ENCODE measurements at regions not wholly inside any gene's neighbourhood (a gene's known extent, or its start where the extent isn't known, plus 50 kb on each side); places are given as distances from the start of the nearest gene placed in this dataset.

- TF ChIP-seq GATA3 (IDR thresholded peaks at IDR 0.05; ENCODE audit: low read depth, low read length) = no peak
- TF ChIP-seq GATA2 (IDR thresholded peaks at IDR 0.05; ENCODE audit: low read depth, low read length) = no peak
Measured at GRCh38 chr12:5178571-5178970, 134.9 kb downstream of the KCNA5 start.

GRCh38 chr12:5180496-5180895, 136.8 kb downstream of the KCNA5 start:
- TF ChIP-seq GATA2 (IDR thresholded peaks at IDR 0.05; ENCODE audit: low read depth, low read length) = no peak
- TF ChIP-seq GATA3 (IDR thresholded peaks at IDR 0.05; ENCODE audit: low read depth, low read length) = no peak

GRCh38 chr12:5184186-5184585, 140.5 kb downstream of the KCNA5 start:
- TF ChIP-seq GATA2 (IDR thresholded peaks at IDR 0.05; ENCODE audit: low read depth, low read length) (no peak), GATA3 (IDR thresholded peaks at IDR 0.05; ENCODE audit: low read depth, low read length) (no peak)

- TF ChIP-seq GATA2 (IDR thresholded peaks at IDR 0.05; ENCODE audit: low read depth, low read length) (no peak), GATA3 (IDR thresholded peaks at IDR 0.05; ENCODE audit: low read depth, low read length) (no peak)
Measured at GRCh38 chr12:5185435-5186069, 141.9 kb downstream of the KCNA5 start.

GRCh38 chr12:5186715-5187114, 143.0 kb downstream of the KCNA5 start:
- TF ChIP-seq GATA2 (IDR thresholded peaks at IDR 0.05; ENCODE audit: low read depth, low read length) (no peak), GATA3 (IDR thresholded peaks at IDR 0.05; ENCODE audit: low read depth, low read length) (no peak)

- TF ChIP-seq GATA2 (IDR thresholded peaks at IDR 0.05; ENCODE audit: low read depth, low read length) (no peak), GATA3 (IDR thresholded peaks at IDR 0.05; ENCODE audit: low read depth, low read length) (no peak)
Measured at GRCh38 chr12:5187136-5187535, 143.5 kb downstream of the KCNA5 start.

- no peak for TF ChIP-seq GATA3 (IDR thresholded peaks at IDR 0.05; ENCODE audit: low read depth, low read length)
- TF ChIP-seq GATA2 (IDR thresholded peaks at IDR 0.05; ENCODE audit: low read depth, low read length) = no peak
Measured at GRCh38 chr12:5188472-5188871, 144.8 kb downstream of the KCNA5 start.

- TF ChIP-seq GATA2 (IDR thresholded peaks at IDR 0.05; ENCODE audit: low read depth, low read length) = no peak
- no peak for TF ChIP-seq GATA3 (IDR thresholded peaks at IDR 0.05; ENCODE audit: low read depth, low read length)
Measured at GRCh38 chr12:5189173-5189572, 145.5 kb downstream of the KCNA5 start.

- TF ChIP-seq GATA2 (IDR thresholded peaks at IDR 0.05; ENCODE audit: low read depth, low read length) = no peak
- TF ChIP-seq GATA3 (IDR thresholded peaks at IDR 0.05; ENCODE audit: low read depth, low read length) = no peak
Measured at GRCh38 chr12:5191803-5192538, 148.3 kb downstream of the KCNA5 start.

- TF ChIP-seq GATA2 (IDR thresholded peaks at IDR 0.05; ENCODE audit: low read depth, low read length) = no peak
- no peak for TF ChIP-seq GATA3 (IDR thresholded peaks at IDR 0.05; ENCODE audit: low read depth, low read length)
Measured at GRCh38 chr12:5192726-5193125, 149.0 kb downstream of the KCNA5 start.

- no peak for TF ChIP-seq GATA3 (IDR thresholded peaks at IDR 0.05; ENCODE audit: low read depth, low read length)
- no peak for TF ChIP-seq GATA2 (IDR thresholded peaks at IDR 0.05; ENCODE audit: low read depth, low read length)
Measured at GRCh38 chr12:5194306-5194705, 150.6 kb downstream of the KCNA5 start.

- no peak for TF ChIP-seq GATA2 (IDR thresholded peaks at IDR 0.05; ENCODE audit: low read depth, low read length)
- no peak for TF ChIP-seq GATA3 (IDR thresholded peaks at IDR 0.05; ENCODE audit: low read depth, low read length)
Measured at GRCh38 chr12:5195244-5195643, 151.6 kb downstream of the KCNA5 start.

GRCh38 chr12:5195691-5196090, 152.0 kb downstream of the KCNA5 start:
- TF ChIP-seq GATA3 (IDR thresholded peaks at IDR 0.05; ENCODE audit: low read depth, low read length) (no peak), GATA2 (IDR thresholded peaks at IDR 0.05; ENCODE audit: low read depth, low read length) (no peak)

- TF ChIP-seq GATA3 (IDR thresholded peaks at IDR 0.05; ENCODE audit: low read depth, low read length) (no peak), GATA2 (IDR thresholded peaks at IDR 0.05; ENCODE audit: low read depth, low read length) (no peak)
Measured at GRCh38 chr12:5197131-5197530, 153.5 kb downstream of the KCNA5 start.

GRCh38 chr12:5197656-5198055, 154.0 kb downstream of the KCNA5 start:
- TF ChIP-seq GATA2 (IDR thresholded peaks at IDR 0.05; ENCODE audit: low read depth, low read length) = no peak
- TF ChIP-seq GATA3 (IDR thresholded peaks at IDR 0.05; ENCODE audit: low read depth, low read length) = no peak
